ENCODE measurements at regions not wholly inside any gene's neighbourhood (a gene's known extent, or its start where the extent isn't known, plus 50 kb on each side); places are given as distances from the start of the nearest gene placed in this dataset.

- in situ Hi-C loops (cut with MboI; ENCODE audit: low pct_unique_long_range_greater_than_20kb, low sequenced_read_pairs), result no loop called here
- no peak for DNase-seq
Observed at GRCh38 chr10:92747066-92747465, 57.3 kb downstream of the HHEX start.

GRCh38 chr10:92747600-92747999 is 57.8 kb downstream of the HHEX start:
- in situ Hi-C loops (cut with MboI; ENCODE audit: low pct_unique_long_range_greater_than_20kb, low sequenced_read_pairs), result no loop called here
- DNase-seq, result no peak

GRCh38 chr10:92750791-92751533 is 61.2 kb downstream of the HHEX start:
- in situ Hi-C loops (cut with MboI; ENCODE audit: low pct_unique_long_range_greater_than_20kb, low sequenced_read_pairs), result no loop called here
- no peak for DNase-seq

- DNase-seq, result no peak
- in situ Hi-C loops (cut with MboI; ENCODE audit: low pct_unique_long_range_greater_than_20kb, low sequenced_read_pairs), result no loop called here
Observed at GRCh38 chr10:92751534-92751811, 61.7 kb downstream of the HHEX start.

GRCh38 chr10:92751827-92752226 is 62.1 kb downstream of the HHEX start:
- in situ Hi-C loops (cut with MboI; ENCODE audit: low pct_unique_long_range_greater_than_20kb, low sequenced_read_pairs), result no loop called here
- DNase-seq, result no peak

GRCh38 chr10:92753865-92754264 is 64.1 kb downstream of the HHEX start:
- in situ Hi-C loops (cut with MboI; ENCODE audit: low pct_unique_long_range_greater_than_20kb, low sequenced_read_pairs), result no loop called here
- peak; percentile 61 for DNase-seq

GRCh38 chr10:92755725-92756124 is 66.0 kb downstream of the HHEX start:
- in situ Hi-C loops (cut with MboI; ENCODE audit: low pct_unique_long_range_greater_than_20kb, low sequenced_read_pairs), result no loop called here
- no peak for DNase-seq

GRCh38 chr10:92756201-92757065 is 66.7 kb downstream of the HHEX start:
- DNase-seq, result peak; percentile 84
- in situ Hi-C loops (cut with MboI; ENCODE audit: low pct_unique_long_range_greater_than_20kb, low sequenced_read_pairs), result no loop called here

GRCh38 chr10:92757066-92757710 is 67.4 kb downstream of the HHEX start:
- in situ Hi-C loops (cut with MboI; ENCODE audit: low pct_unique_long_range_greater_than_20kb, low sequenced_read_pairs), result no loop called here
- peak; percentile 95 for DNase-seq

- in situ Hi-C loops (cut with MboI; ENCODE audit: low pct_unique_long_range_greater_than_20kb, low sequenced_read_pairs), result no loop called here
- no peak for DNase-seq
Observed at GRCh38 chr10:92757711-92758104, 68.0 kb downstream of the HHEX start.

- in situ Hi-C loops (cut with MboI; ENCODE audit: low pct_unique_long_range_greater_than_20kb, low sequenced_read_pairs), result no loop called here
- DNase-seq, result no peak
Observed at GRCh38 chr10:92758594-92758993, 68.8 kb downstream of the HHEX start.

GRCh38 chr10:92760609-92761008 is 70.9 kb downstream of the HHEX start:
- in situ Hi-C loops (cut with MboI; ENCODE audit: low pct_unique_long_range_greater_than_20kb, low sequenced_read_pairs), result no loop called here
- DNase-seq, result peak; percentile 38

- in situ Hi-C loops (cut with MboI; ENCODE audit: low pct_unique_long_range_greater_than_20kb, low sequenced_read_pairs), result no loop called here
- no peak for DNase-seq
Observed at GRCh38 chr10:92761571-92761970, 71.8 kb downstream of the HHEX start.

- no peak for DNase-seq
- in situ Hi-C loops (cut with MboI; ENCODE audit: low pct_unique_long_range_greater_than_20kb, low sequenced_read_pairs), result no loop called here
Observed at GRCh38 chr10:92763634-92764155, 73.9 kb downstream of the HHEX start.

- in situ Hi-C loops (cut with MboI; ENCODE audit: low pct_unique_long_range_greater_than_20kb, low sequenced_read_pairs), result no loop called here
- DNase-seq, result no peak
Observed at GRCh38 chr10:92766451-92766850, 76.7 kb downstream of the HHEX start.

- no peak for DNase-seq
- in situ Hi-C loops (cut with MboI; ENCODE audit: low pct_unique_long_range_greater_than_20kb, low sequenced_read_pairs), result no loop called here
Observed at GRCh38 chr10:92768104-92768503, 78.3 kb downstream of the HHEX start.

- no peak for DNase-seq
- in situ Hi-C loops (cut with MboI; ENCODE audit: low pct_unique_long_range_greater_than_20kb, low sequenced_read_pairs), result no loop called here
Observed at GRCh38 chr10:92773776-92774175, 74.5 kb upstream of the EXOC6 start.

GRCh38 chr10:92778091-92778490 is 70.2 kb upstream of the EXOC6 start:
- in situ Hi-C loops (cut with MboI; ENCODE audit: low pct_unique_long_range_greater_than_20kb, low sequenced_read_pairs), result no loop called here
- no peak for DNase-seq

- in situ Hi-C loops (cut with MboI; ENCODE audit: low pct_unique_long_range_greater_than_20kb, low sequenced_read_pairs), result no loop called here
Observed at GRCh38 chr10:92785118-92785517, 63.2 kb upstream of the EXOC6 start.

GRCh38 chr10:92787557-92788152 is 60.7 kb upstream of the EXOC6 start:
- in situ Hi-C loops (cut with MboI; ENCODE audit: low pct_unique_long_range_greater_than_20kb, low sequenced_read_pairs), result no loop called here
- DNase-seq, result no peak

More at GRCh38 chr10:92785118-92785517, 63.2 kb upstream of the EXOC6 start:
- DNase-seq, result no peak

All from KBM-7 (cell line).